GM21717 (cell line): ENCODE measurements at regions not wholly inside any gene's neighbourhood (a gene's known extent, or its start where the extent isn't known, plus 50 kb on each side); places are given as distances from the start of the nearest gene placed in this dataset.
A peak's percentile ranks its signal among the peaks of the same experiment; 100 is the strongest.
"Not testable (repeated sequence)": the region's sequence is repeated elsewhere in the genome, so short reads cannot be mapped to it uniquely, and the experiment has no call there.

Experiments
- ATAC-seq: cut with Tn5 transposase; IDR thresholded peaks from one replicate; pipeline ENCODE4 v1.9.1; 2021; ENCODE audit warnings: mild to moderate bottlenecking, moderate library complexity; ENCODE audit not compliant: unreplicated experiment

GRCh38 chrX:121635141-121635540, 587.7 kb downstream of the GLUD2 start:
- no peak for ATAC-seq

GRCh38 chrX:121639781-121640180, 592.4 kb downstream of the GLUD2 start:
- ATAC-seq: no peak

DNA sequence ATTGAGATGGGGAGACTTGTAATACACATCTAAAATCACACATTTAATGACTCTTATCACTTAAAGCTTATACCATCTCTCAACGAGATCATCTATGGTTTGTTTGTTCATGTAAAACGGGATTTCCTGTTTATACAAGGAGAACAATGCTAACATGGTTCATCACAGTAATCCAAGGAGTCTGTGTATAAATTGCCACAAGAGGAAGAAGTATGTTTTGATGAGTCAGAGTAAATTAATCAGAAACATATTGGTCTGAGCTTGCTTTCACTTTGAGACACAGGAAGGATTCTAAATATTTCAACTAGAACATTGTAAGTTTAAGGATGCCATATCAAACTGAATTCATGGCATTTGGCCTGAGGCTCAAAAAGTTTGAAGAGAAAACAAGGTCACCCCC, 594.1 kb downstream of the GLUD2 start:
- ATAC-seq: no peak

DNA sequence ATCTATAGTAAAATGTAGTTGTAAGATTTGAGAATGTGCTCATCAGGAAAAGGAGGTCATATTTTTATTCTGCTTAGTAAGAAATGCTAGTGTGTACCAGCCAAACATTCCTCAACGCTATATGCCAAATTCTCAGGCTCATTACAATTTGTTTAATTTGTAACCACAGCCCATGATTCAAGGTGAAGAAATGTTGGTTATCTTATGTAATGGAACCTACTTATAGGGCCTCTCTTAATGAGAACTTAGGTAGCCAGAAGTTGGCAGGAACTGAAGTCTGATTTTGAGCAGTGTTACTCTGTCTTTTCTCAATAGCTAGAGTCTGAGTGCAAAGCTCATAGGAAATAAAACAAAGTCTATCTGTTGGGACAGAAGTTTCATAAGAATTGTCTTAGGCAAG, 595.0 kb downstream of the GLUD2 start:
- ATAC-seq: no peak

DNA sequence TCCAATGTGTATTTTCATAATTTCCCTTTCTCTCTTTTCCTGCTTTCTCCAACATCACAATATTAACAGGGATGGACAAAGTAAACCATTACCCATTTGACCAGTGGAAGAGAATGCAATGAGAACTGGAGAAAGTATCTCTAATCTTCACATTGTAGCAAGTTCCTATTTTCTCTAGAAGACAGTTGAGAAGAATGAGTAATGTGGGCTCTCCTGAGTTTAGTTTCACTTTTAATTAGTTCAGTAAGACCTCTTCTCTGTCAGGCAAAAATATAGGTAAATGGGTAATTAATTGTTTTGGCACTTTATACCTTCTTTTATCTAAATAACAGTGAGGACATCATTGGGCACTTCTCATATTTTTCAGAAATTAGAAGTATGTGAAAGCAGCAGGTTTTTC, 602.0 kb downstream of the GLUD2 start:
- ATAC-seq: no peak

GRCh38 chrX:121655276-121655675, 607.9 kb downstream of the GLUD2 start:
- no peak for ATAC-seq

DNA sequence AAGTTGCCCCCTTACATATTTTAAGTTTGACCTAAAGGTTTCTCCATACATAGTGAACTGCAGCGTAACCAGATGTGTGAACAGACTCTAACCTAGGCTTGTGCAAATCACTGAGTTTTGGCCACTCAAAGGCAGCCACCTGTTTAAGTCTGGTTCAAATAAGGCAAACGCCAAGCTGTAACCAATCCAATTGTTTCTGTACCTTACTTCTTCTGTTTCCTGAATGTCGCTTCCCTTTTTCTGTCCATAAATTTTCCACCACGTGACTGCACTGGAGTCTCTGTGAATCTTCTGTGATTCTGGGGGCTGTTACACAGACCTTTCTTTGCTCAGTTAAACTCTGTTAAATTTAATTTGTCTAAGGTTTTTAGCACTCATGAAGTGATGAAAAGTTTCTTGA, 618.8 kb downstream of the GLUD2 start:
- ATAC-seq: no peak

DNA sequence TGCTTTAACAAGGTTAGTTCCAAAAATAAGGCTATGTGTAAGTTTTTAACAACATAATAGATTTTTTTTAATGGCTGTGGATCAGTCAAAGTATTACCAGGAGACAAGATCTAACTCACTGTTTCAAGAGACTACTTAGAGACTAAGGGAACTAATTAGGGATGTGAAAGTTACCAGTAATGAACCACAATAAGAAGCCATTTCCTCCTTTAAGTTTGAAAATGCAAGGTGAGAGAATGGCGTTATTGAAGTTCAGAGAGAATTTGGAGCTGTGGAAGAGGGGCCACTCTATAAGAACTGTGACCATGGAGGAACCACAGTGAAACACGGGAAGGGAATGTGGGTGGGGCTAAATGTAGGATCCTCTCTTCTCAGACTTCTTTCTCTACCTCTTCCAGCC, 624.2 kb downstream of the GLUD2 start:
- peak; percentile 64 for ATAC-seq

GRCh38 chrX:121709236-121709635, 661.8 kb downstream of the GLUD2 start:
- ATAC-seq: not testable (repeated sequence)

GRCh38 chrX:121733514-121733913, 686.1 kb downstream of the GLUD2 start:
- no peak for ATAC-seq

DNA sequence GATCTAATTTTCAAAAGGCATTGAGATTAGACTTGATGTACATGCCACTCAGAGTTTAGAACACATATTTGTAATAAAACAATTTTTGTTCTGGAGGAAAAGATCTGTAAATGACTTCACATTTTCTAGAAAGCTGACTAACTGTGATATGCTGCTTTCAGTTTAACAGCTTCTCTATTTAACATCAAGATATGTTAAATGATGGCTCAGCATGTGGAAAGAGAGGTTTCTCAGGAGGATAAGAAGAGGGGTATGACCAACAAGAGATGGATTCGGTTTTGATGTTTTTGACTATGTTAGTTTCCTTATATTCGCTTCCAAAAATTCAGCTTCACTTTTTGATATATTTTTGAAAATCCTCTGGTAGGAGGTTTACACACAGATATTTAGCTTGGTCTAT, 698.7 kb downstream of the GLUD2 start:
- no peak for ATAC-seq

DNA sequence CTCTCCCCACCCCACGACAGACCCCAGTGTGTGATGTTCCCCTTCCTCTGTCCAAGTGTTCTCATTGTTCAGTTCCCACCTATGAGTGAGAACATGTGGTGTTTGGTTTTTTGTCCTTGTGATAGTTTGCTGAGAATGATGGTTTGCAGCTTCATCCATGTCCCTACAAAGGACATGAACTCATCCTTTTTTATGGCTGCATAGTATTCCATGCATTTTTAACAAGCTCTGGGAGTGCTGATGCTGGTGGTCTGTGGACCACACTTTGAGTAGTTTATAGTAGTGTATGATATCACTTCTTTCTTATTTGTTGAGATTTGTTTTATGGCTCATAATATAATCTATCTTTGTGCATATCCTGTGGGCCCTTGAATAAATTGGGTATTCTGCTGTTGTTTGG, 706.2 kb downstream of the GLUD2 start:
- not testable (repeated sequence) for ATAC-seq

DNA sequence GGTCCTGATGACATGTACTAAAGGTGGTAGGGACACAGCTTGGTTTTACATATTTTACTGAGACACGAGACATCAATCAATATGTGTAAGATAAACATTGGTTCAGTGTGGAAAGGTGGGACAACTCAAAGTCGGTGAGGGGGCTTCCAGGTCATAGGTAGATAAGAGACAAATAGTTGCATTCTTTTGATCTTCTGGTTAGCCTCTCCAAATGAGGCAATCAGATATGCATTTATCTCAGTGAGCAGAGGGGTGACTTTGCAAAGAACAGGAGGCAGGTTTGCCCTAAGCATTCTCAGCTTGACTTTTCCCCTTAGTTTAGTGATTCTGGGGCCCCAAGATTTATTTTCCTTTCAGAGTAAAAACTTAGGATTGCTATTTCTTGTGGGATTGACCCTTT, 706.9 kb downstream of the GLUD2 start:
- no peak for ATAC-seq

DNA sequence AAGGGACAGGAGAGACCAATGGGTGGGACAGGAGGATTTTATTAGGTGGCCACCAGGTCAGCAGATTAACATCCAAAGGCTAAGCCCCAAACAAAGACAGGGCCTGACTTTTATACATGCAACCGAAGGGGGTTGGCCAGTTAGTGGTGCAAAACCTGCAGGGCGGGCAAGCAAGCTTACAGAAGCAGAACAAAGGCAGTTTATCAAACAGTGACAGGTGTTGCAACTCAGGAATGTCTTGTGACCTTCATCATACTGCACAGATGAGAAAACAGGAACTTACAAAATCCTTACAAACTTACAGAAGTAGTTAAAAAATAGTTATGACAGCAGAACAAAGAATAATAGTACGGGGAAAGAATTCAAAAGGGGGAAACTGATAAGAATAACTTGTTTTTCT, 708.1 kb downstream of the GLUD2 start:
- ATAC-seq: no peak

DNA sequence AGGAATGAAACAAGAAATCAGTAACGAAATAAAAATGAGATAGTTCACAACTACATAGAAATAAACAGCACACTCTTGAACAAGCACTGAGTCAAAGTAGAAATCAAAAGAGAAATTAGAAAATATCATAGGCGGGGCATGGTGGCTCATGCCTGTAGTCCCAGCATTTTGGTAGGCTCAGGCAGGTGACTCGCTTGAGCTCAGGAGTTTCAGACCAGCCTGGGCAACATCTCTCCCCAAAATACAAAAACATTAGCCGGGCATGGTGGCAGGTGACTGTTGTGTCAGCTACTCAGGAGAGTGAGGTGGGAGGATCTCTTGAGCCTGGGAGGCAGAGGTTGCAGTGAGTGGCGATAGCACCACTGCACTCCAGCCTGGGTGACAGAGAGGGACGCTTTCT, 714.4 kb downstream of the GLUD2 start:
- no peak for ATAC-seq

DNA sequence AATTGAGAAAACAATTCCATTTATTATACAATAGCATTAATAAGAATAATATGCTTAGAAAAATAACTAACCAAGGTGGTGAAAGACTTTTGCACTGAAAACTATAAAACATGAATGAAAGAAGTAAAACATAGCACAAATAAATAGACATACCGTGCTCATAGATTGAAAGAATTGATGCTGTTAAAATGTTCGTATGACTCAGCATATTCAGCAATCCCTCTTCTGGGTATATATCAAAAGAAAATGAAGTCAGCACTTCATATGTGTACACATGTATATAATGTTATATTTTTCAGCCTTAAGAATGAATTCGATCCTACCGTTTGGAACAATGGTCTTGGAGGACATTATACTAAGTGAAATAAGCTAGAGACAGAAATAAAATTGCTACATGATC, 716.3 kb downstream of the GLUD2 start:
- ATAC-seq: no peak

- ATAC-seq: not testable (repeated sequence)
Observed at GRCh38 chrX:121768210-121768609, 720.8 kb downstream of the GLUD2 start.

GRCh38 chrX:121781991-121782390, 734.6 kb downstream of the GLUD2 start:
- no peak for ATAC-seq

- ATAC-seq: no peak
Observed at GRCh38 chrX:121782544-121782943, 735.1 kb downstream of the GLUD2 start.

DNA sequence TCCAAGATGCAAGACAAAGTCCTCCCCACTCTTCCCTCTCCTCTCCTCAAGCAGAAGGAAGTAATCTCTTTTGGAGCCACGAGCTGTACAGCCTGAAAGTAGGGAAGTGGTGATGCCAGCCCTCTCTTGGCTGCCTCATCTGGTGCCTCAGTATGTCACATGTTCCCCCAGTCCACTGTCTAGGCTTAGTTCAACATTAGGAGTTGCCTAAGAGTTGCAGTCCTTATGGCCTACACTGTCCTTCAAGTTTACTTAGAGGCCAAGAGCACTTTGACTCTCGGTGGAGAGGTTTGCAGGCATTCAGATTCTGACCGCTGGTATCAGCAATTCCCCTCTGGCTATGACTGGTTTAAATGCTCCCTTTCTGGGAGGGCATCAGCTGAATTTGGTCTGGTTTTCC, 735.6 kb downstream of the GLUD2 start:
- no peak for ATAC-seq

- ATAC-seq: no peak
Observed at GRCh38 chrX:121802881-121803412, 755.5 kb downstream of the GLUD2 start.

- no peak for ATAC-seq
Observed at GRCh38 chrX:121823406-121823805, 776.0 kb downstream of the GLUD2 start.

GRCh38 chrX:121831601-121832000, 784.2 kb downstream of the GLUD2 start:
- ATAC-seq: no peak

DNA sequence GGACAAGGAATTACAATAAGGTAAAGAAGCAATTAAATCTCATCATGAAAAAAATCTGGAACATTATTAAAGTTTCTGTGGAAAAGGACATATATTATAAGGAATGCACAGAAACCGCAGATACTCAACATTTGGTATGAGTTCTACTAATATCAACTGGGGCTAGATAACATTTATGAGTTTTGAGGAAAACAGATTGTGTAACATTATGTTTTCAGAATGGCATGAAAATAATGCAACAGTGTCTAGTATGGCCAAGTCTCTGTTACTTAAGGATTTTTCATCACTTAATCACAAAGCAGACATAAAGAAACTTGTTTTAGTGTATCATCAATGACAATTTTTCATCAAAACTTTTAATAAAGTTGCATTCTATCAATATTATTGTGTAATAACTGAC, 785.0 kb downstream of the GLUD2 start:
- no peak for ATAC-seq
